Activated CD8-positive, alpha-beta memory T cell treated with anti-CD3 and anti-CD28 coated beads, Interleukin-2, amount 10 ng/mL, durations not matched to agents 7 days and 5 days (primary cell): ENCODE measurements at regions not wholly inside any gene's neighbourhood (a gene's known extent, or its start where the extent isn't known, plus 50 kb on each side); places are given as distances from the start of the nearest gene placed in this dataset.
"Not testable (repeated sequence)": the region's sequence is repeated elsewhere in the genome, so short reads cannot be mapped to it uniquely, and the experiment has no call there.

ENCODE experiments used
- ATAC-seq: fragments of 150-1000 bp; cut with Tn5 transposase; one replicate; pipeline ENCODE4 v1.10.0; 2021; ENCODE audit warnings: moderate library complexity
- CTCF ChIA-PET: fragments of 350-600 bp; sonication (Branson Sonifier 250); formaldehyde crosslinking; loops from one replicate; lab custom pipeline; 2021; ENCODE audit warnings: antibody characterized with exemption; lab: Charles Lee
- DNase-seq: peaks from one replicate; pipeline ENCODE4 v3.0.0-alpha.2; 2020
- H3K27ac Mint-ChIP-seq: one replicate; pipeline ENCODE4 v1.8.0; 2021; ENCODE audit warnings: mild to moderate bottlenecking, mixed read lengths
- H3K27me3 Mint-ChIP-seq: one replicate; pipeline ENCODE4 v1.8.0; 2021; ENCODE audit warnings: mixed read lengths
- H3K36me3 Mint-ChIP-seq: one replicate; pipeline ENCODE4 v1.8.0; 2021; ENCODE audit warnings: mild to moderate bottlenecking, mixed read lengths
- H3K4me1 Mint-ChIP-seq: one replicate; pipeline ENCODE4 v1.8.0; 2021; ENCODE audit warnings: mixed read lengths
- H3K4me3 Mint-ChIP-seq: one replicate; pipeline ENCODE4 v1.8.0; 2021; ENCODE audit warnings: mild to moderate bottlenecking, moderate library complexity, mixed read lengths
- H3K9me3 Mint-ChIP-seq: one replicate; pipeline ENCODE4 v1.8.0; 2022; ENCODE audit warnings: low read depth, mixed read lengths

- Mint-ChIP-seq H3K4me1 (no peaks in the 10 kb centered on the region), H3K36me3 (no peaks in the 10 kb centered on the region), H3K27me3 (no peaks in the 10 kb centered on the region), H3K27ac (no peak overlapping the region), H3K9me3 (no peaks in the 10 kb centered on the region), H3K4me3 (no peak overlapping the region)
- DNase-seq (no peak), ATAC-seq (no peak)
- CTCF ChIA-PET, result no interaction called here
These were observed 685.2 kb downstream of the IRS1 start for GRCh38 chr2:226114436-226114835.

GRCh38 chr2:226098861-226099745, 699.6 kb downstream of the NYAP2 start:
- H3K9me3 Mint-ChIP-seq, result no peaks in the 10 kb centered on the region
- CTCF ChIA-PET, result no interaction called here
- no peak overlapping the region for H3K27ac Mint-ChIP-seq
- H3K4me1 Mint-ChIP-seq, result no peaks in the 10 kb centered on the region
- no peaks in the 10 kb centered on the region for H3K27me3 Mint-ChIP-seq
- H3K4me3 Mint-ChIP-seq, result no peak overlapping the region
- no peak for ATAC-seq
- no peak for DNase-seq
- H3K36me3 Mint-ChIP-seq, result no peaks in the 10 kb centered on the region

- H3K4me3 Mint-ChIP-seq, result no peak overlapping the region
These were observed 695.5 kb downstream of the NYAP2 start for GRCh38 chr2:226095058-226095457.

GRCh38 chr2:226093364-226093763, 693.9 kb downstream of the NYAP2 start:
- no peak overlapping the region for H3K4me3 Mint-ChIP-seq
- no peaks in the 10 kb centered on the region for H3K9me3 Mint-ChIP-seq
- CTCF ChIA-PET, result no interaction called here
- no peak for ATAC-seq
- no peaks in the 10 kb centered on the region for H3K36me3 Mint-ChIP-seq
- no peaks in the 10 kb centered on the region for H3K4me1 Mint-ChIP-seq
- no peak for DNase-seq
- no peak overlapping the region for H3K27ac Mint-ChIP-seq
- no peaks in the 10 kb centered on the region for H3K27me3 Mint-ChIP-seq

More at GRCh38 chr2:226095058-226095457, 695.5 kb downstream of the NYAP2 start:
- Mint-ChIP-seq H3K27ac (no peak overlapping the region), H3K4me1 (no peaks in the 10 kb centered on the region), H3K9me3 (no peaks in the 10 kb centered on the region), H3K27me3 (no peaks in the 10 kb centered on the region), H3K36me3 (no peaks in the 10 kb centered on the region)
- no peak for DNase-seq
- no peak for ATAC-seq
- CTCF ChIA-PET, result no interaction called here

- DNase-seq, result no peak
- no peaks in the 10 kb centered on the region for H3K4me1 Mint-ChIP-seq
- no peak for ATAC-seq
- H3K9me3 Mint-ChIP-seq, result peaks cover 2% of the 10 kb centered on the region
- H3K36me3 Mint-ChIP-seq, result no peaks in the 10 kb centered on the region
- CTCF ChIA-PET, result no interaction called here
- no peak overlapping the region for H3K4me3 Mint-ChIP-seq
- H3K27ac Mint-ChIP-seq, result no peak overlapping the region
- no peaks in the 10 kb centered on the region for H3K27me3 Mint-ChIP-seq
These were observed 688.8 kb downstream of the NYAP2 start for GRCh38 chr2:226088366-226088674.

GRCh38 chr2:226087505-226088365, 688.2 kb downstream of the NYAP2 start:
- Mint-ChIP-seq H3K27me3 (no peaks in the 10 kb centered on the region), H3K36me3 (no peaks in the 10 kb centered on the region), H3K9me3 (peaks cover 2% of the 10 kb centered on the region), H3K27ac (no peak overlapping the region), H3K4me3 (no peak overlapping the region), H3K4me1 (no peaks in the 10 kb centered on the region)
- ATAC-seq, result no peak
- CTCF ChIA-PET, result no interaction called here
- no peak for DNase-seq

- Mint-ChIP-seq H3K27ac (no peak overlapping the region), H3K4me3 (no peak overlapping the region), H3K4me1 (no peaks in the 10 kb centered on the region), H3K9me3 (peaks cover 2% of the 10 kb centered on the region), H3K27me3 (no peaks in the 10 kb centered on the region), H3K36me3 (no peaks in the 10 kb centered on the region)
- ATAC-seq (no peak), DNase-seq (no peak)
- CTCF ChIA-PET, result no interaction called here
These were observed 687.5 kb downstream of the NYAP2 start for GRCh38 chr2:226087051-226087450.

- CTCF ChIA-PET, result no interaction called here
- Mint-ChIP-seq H3K27me3 (no peaks in the 10 kb centered on the region), H3K4me3 (no peak overlapping the region), H3K9me3 (peaks cover 2% of the 10 kb centered on the region), H3K27ac (no peak overlapping the region), H3K36me3 (no peaks in the 10 kb centered on the region), H3K4me1 (no peaks in the 10 kb centered on the region)
- ATAC-seq (no peak), DNase-seq (no peak)
These were observed 686.7 kb downstream of the NYAP2 start for GRCh38 chr2:226086190-226086589.

GRCh38 chr2:226085425-226085824, 685.9 kb downstream of the NYAP2 start:
- H3K4me1 Mint-ChIP-seq, H3K27ac Mint-ChIP-seq, DNase-seq, H3K27me3 Mint-ChIP-seq, H3K4me3 Mint-ChIP-seq, CTCF ChIA-PET, H3K9me3 Mint-ChIP-seq, H3K36me3 Mint-ChIP-seq, ATAC-seq: not testable (repeated sequence)

- Mint-ChIP-seq H3K27ac (no peak overlapping the region), H3K36me3 (no peaks in the 10 kb centered on the region), H3K4me1 (no peaks in the 10 kb centered on the region), H3K9me3 (peaks cover 2% of the 10 kb centered on the region), H3K27me3 (no peaks in the 10 kb centered on the region), H3K4me3 (no peak overlapping the region)
- ATAC-seq (no peak), DNase-seq (no peak)
- CTCF ChIA-PET, result interaction anchor here (0.8 kb wide), 1 partner anchor 21 kb away, joined by 3 read pairs; no protein-coding TSS in a partner anchor
These were observed 680.8 kb downstream of the NYAP2 start for GRCh38 chr2:226080334-226080733.

- H3K4me3 Mint-ChIP-seq, result no peak overlapping the region
- no peak for ATAC-seq
- CTCF ChIA-PET, result no interaction called here
These were observed 680.2 kb downstream of the NYAP2 start for GRCh38 chr2:226079671-226080181.

GRCh38 chr2:226079196-226079595, 679.7 kb downstream of the NYAP2 start:
- Mint-ChIP-seq H3K9me3 (no peaks in the 10 kb centered on the region), H3K27ac (no peak overlapping the region), H3K36me3 (no peaks in the 10 kb centered on the region), H3K4me1 (no peaks in the 10 kb centered on the region), H3K4me3 (no peak overlapping the region), H3K27me3 (no peaks in the 10 kb centered on the region)
- DNase-seq (no peak), ATAC-seq (no peak)
- CTCF ChIA-PET, result no interaction called here

More at GRCh38 chr2:226079671-226080181, 680.2 kb downstream of the NYAP2 start:
- Mint-ChIP-seq H3K27ac (no peak overlapping the region), H3K4me1 (no peaks in the 10 kb centered on the region), H3K9me3 (no peaks in the 10 kb centered on the region), H3K27me3 (no peaks in the 10 kb centered on the region), H3K36me3 (no peaks in the 10 kb centered on the region)
- DNase-seq, result no peak

GRCh38 chr2:226078666-226079065, 679.2 kb downstream of the NYAP2 start:
- DNase-seq (no peak), ATAC-seq (no peak)
- Mint-ChIP-seq H3K4me3 (no peak overlapping the region), H3K27ac (no peak overlapping the region), H3K27me3 (no peaks in the 10 kb centered on the region), H3K36me3 (no peaks in the 10 kb centered on the region), H3K4me1 (no peaks in the 10 kb centered on the region), H3K9me3 (no peaks in the 10 kb centered on the region)
- CTCF ChIA-PET, result no interaction called here

GRCh38 chr2:226077841-226078240, 678.3 kb downstream of the NYAP2 start:
- no peaks in the 10 kb centered on the region for H3K36me3 Mint-ChIP-seq
- ATAC-seq (no peak), DNase-seq (no peak)
- CTCF ChIA-PET, result no interaction called here
- no peak overlapping the region for H3K4me3 Mint-ChIP-seq
- no peak overlapping the region for H3K27ac Mint-ChIP-seq
- H3K9me3 Mint-ChIP-seq, result no peaks in the 10 kb centered on the region
- H3K4me1 Mint-ChIP-seq, result no peaks in the 10 kb centered on the region
- no peaks in the 10 kb centered on the region for H3K27me3 Mint-ChIP-seq
